NCI-H2171 treated with DMSO at 0.1 percent for 48 hours (cell line): ENCODE measurements at regions not wholly inside any gene's neighbourhood (a gene's known extent, or its start where the extent isn't known, plus 50 kb on each side); places are given as distances from the start of the nearest gene placed in this dataset.

Experiments
- DNase-seq: peaks from one replicate; lab custom pipeline; 2025; lab: John Stamatoyannopoulos, UW

DNA sequence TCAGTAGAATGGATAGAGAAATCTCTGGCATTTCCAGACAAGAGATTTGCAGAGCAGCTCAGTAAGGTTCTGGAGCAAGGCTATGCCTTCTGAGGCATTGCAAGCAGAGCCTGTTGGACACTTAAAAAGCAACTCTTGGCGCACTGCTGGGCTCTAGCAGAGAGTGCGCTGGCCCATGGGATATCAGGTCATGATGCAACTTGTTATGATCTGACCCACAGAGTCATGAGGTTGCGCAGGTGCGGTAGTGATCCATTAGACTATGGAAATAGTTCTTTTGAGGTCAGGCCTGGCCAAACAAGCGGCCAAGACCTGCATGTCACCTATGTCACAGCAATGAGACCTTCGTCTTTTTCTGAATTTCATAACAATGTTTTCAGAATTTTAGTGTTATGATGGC, 168.6 kb downstream of the TMTC3 start:
- DNase-seq = no peak

DNA sequence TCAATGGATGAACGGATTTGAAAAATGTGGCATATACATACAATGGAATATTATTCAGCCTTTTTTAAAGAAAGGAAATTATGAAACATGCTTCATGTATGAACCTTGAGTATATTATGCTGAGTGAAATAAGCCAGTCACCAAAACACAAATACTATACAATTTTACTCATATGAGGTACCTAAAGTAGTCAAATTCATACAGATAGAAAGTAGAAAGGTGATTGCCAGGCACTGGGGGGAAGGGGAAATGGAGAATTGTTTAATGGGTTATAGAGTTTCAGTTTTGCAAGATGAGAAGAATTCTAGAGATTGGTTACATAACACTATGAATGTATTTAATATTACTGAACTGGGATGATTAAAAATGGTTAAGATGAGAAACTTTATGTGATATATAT, 171.4 kb downstream of the TMTC3 start:
- DNase-seq = no peak

DNA sequence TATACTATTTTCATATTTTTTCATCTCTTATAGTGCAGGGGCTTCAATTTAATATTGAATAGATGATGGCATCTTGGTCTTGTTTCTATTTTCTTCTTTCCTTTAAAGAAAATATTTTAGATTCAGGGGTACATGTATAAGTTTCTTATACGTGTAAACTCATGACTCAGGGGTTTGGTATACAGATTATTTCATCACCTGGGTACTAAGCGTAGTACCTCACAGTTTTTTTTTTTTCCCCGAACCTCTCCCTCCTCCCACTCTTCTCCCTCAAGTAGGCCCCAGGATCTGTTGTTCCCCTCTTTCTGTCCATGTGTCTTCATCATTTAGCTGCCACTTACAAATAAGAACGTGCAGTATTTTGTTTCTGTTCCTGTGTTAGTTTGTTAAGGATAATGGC, 172.6 kb downstream of the TMTC3 start:
- DNase-seq = no peak

DNA sequence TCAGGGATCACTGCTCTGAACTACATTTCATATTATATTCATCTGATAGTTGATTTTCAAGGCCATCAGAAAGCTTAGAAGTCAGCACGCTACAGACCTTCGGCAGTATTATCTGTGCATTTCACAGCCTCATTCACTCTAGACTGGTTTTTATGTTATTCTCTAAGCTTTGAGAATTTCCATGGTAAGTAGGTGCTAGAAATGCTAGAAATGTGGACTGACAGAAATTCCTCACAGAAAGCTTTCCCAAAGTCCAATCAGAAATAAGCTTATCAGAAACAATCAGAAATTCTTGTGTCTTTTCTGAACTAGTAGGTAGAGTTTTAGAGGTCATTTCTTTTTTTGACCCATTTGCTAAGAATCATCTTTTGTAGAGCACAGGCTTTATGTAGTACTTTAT, 176.6 kb downstream of the TMTC3 start:
- DNase-seq = no peak

DNA sequence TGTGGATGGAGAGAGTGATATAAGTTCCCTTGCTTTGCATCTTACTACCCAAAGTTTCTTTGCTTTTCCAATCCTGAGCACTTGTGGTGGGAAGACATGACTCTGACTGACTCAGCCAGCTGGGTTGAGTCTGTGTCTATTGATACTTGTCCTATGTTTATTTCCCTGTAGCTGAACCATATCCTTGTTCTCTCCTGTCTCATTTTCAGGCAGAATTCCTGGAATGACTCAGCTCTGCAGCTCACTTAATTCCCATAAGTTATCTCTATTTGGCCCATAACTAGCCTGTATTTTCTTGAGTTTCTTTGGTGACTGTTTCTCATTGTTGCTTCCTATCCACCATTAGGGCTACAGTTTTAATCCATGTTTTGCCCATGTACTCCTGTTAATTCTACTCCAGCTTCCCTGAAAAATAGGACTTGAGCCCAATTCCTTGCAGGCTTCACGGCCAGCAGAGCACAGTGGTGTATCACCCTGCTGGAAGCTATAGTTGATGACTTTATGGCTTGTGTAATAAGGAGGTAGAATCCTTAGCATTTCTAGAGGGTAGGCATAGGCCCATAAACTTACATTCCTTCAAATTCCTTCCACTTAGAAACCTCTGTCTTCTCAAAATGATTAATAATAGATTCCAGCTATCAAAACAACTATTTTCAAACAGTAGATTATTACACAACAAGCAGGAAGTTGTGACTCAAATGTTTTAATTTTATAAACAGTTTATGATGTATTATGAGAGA, 183.1 kb downstream of the TMTC3 start:
- no peak for DNase-seq

DNA sequence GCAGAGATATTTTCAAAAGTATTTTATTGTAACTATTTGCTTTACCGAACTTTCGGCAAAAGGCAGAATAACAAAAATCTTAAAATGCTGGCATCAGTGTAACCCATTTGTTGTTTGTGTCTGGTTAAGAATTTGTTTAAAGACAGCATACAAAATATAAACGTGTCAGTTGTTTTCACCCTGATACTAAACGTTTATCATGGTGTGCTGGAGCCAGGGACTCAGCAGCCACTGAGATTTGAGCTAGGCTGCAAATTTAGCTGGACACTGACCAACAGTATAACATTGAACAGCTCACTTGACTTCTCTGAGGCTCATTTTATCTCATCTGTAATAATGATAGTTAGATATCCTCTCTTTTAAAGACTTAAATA, 183.7 kb downstream of the TMTC3 start:
- no peak for DNase-seq

DNA sequence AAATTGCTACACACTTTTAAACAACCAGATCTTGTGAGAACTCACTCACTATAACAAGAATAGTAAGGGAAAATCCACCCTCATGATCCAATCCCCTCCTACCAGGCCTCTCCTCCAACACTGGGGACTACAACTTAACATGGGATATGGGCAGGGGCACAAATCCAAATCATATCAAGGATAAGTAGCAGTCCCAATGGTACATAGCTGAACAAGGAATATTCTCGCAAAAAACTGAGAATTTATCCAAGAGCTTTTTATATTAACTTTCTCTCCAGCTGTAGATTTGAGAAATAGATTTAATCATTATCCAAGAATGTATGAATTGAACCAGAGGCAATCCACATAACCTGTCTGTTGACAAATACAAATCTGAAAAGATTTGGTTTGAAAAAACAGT, 185.2 kb downstream of the TMTC3 start:
- DNase-seq = no peak

DNA sequence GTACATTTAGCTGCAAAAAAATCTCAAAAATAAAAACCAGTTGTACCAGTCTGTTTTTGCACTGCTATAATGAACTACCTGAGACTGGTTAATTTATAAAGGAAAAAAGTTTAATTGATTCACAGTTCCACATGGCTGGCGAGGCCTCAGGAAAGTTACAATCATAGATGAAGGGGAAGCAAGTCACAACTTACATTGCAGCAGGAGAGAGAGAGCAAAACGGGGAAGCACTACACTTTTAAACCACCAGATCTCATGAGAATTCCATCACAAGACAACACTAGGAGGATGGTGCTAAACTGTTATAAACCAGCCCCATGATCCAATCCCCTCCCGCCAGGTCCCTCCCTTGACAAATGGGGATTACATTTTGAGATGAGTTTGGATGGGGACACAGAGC, 186.0 kb downstream of the TMTC3 start:
- no peak for DNase-seq

DNA sequence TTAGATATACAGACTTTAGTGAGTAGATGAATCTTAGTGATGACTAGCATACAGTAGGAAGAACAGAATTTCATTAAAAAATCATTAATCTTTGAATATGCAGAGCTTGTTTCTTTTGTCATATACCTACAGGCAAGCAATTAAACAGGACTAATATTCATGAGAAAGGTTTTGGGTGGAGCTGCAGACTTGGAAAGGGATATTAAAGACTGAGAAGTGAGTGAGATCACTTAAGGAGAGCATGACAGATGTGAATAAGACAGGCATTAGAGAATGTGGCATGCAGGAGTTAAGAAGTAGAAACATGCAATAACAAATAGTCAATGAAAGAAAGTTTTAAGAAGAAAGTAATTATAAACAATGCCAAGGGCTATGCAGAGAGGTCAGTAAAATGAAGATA, 187.7 kb downstream of the TMTC3 start:
- DNase-seq = no peak

DNA sequence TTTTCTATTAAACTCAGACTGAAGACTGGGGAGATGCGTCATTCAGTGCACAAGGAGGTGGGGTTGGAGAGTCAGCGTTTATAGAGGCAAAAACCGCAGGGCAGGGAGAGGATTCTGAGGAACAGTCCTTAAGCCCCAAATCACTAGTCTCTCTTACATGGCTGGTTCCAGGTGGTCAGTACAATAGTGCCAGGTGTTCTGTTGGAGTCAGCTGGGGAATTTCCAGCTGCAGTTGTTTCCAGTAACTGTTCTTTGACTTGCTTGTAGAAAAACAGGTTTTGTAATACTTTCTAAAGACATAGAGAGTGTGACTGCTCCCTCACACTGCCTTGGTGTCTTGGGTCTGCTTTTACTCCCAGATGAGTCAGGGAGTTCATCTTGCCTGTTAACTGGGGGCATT, 192.2 kb downstream of the TMTC3 start:
- no peak for DNase-seq

DNA sequence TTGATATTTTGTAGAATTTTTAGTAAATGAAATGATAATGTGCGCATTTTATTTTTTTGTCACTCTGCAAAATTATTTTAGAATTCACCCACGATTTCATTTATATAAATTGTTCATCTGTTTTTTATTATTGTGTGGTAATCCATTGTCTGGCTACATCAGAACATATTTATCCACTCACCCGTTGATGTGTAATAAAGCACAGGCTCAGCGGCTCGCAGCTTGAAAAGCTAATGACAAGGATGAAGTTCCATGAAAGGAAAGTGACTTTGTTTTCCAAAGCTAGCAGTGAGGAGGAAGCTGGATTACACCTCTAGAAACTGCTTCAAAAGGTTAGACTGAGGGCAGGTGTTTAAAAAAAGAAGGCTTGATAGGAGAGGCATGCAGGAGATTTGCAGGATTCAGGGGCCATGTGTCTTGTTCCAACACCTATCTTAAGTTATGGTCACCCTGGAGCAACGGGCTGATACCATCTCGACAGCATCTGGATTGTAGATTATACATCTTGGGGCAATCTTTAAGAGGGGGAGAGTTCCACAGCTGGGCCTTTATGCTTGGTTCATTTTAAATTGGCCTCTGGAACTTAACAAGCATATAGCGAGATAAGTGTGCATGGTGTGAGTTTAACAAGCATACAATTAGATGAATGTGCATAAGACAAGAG, 194.1 kb downstream of the TMTC3 start:
- DNase-seq = no peak

DNA sequence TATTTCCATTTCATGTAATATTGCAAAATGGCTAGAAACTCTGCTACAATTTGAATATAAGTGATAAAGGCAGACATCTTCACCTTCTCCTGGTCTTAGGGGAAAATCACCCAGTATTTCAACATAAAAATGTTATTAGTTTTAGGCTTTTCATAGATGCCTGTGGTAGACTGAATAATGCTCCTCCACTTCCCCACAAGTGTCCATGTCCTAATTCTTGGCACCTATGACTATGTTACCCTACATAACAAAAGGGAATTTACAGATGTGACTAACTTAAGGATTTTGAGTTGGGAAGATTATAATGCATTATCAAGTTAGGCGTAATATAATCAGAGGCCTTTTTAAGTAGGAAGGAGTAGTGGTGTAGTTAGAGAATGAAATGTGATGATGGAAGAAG, 196.4 kb downstream of the TMTC3 start:
- no peak for DNase-seq

DNA sequence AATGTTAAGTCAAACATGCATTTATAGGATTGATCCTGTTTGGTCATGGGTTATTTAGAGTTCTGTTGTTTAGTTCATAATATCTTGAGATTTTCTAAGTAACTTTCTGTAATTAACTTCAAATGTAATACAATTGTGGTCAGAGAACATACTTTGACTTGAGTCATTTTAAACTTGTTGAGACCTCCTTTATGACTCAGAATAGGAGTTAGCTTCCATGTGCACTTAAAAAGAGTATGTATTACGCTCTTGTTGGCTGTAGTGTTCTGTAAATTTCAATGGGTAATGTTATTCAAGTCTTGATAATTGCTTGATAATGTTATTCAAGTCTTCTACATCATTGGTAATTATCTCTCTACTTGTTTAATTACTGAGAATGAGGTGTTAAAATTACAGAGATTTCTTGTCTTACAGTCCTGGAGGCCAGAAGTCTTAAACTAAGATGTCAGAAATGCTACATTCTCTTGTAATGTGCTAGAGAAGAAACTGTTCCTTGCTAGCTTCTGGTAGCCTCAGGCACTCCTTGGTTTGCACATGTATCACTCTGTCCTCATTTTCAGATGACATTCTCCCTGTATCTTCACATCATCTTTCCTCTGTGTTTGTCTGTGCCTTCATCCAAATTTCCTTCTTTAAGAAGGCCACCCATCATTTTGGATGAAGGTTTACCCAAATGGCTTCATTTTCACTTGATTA, 197.3 kb downstream of the TMTC3 start:
- DNase-seq = no peak

DNA sequence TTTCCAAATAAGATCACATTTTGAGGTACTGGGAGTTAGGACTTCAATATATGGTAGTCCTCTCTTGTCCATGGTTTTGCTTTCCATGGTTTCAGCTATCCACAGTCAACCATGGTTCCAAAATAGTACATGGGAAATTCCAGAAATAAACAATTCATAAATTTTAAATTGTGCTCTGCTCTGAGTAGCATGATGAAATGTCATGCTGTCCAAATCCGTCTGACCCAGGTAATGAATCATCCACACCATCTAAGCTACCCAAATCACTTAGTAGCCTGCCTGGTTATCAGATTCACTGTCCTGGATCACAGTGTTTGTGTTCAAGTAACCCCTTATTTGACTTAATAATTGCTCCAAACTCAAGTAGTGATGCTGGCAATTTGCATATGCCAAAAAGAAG, 197.9 kb downstream of the TMTC3 start:
- DNase-seq = no peak

DNA sequence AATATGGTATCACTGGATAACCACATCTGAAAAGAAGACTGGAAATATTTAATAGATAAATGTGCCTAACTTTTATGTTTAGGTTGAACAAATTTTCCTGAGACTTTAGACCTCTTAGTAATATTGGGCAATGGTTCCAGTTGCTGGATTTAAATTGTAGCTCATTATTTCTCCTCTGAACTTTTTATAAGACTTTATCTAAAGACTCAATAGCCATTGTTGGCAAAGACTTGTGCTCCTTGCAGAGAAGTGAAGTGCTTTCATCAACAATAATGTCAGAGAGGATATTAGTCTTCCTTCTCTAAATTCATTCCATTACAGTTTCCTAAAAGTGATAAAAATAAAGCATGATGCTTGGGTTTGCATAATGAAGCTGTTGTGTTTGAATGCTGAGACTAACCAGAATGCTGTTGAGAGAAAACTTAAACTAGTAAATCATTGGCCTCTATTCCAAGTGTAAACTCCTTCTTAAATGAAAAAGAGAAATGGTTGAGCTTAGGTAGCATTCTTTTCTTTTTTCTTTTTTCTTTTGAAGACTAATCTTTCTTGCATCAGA, 200.2 kb downstream of the TMTC3 start:
- no peak for DNase-seq

DNA sequence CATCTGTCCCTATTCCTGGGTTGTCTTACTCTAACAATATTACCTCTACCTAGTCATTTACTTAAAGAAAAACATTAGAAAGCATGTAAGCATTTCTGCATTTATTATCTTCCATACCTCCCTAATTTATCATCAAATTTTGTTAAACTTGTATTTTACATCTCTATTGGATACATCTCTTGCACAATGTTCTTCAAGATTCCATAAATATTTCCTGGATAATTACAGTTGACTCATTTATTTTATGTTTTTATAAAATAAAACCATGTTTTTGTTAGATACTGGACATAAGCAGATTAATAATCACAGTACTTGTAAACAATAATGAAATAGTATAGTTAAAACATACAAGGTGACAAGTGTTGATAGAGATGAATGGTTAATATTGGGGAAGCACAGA, 209.0 kb downstream of the TMTC3 start:
- no peak for DNase-seq

DNA sequence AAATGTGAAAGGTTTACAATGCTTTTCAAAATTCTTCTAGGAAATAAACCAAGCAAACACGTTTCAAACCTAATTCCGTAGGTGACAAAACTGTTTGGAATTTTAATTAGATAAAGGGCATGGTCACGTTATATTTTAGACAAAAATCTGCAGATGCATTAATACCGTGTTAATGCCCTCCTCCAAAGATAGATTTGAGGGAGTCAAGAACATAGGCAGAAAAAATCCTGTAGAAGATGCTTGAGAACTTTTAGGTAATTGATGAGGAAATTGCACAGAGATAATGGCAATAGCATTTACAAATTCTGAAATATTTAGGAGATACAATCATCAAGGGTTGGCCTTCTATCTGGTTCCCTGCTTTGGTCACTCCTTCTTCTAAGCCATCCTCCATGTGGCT, 212.6 kb downstream of the TMTC3 start:
- DNase-seq = no peak

DNA sequence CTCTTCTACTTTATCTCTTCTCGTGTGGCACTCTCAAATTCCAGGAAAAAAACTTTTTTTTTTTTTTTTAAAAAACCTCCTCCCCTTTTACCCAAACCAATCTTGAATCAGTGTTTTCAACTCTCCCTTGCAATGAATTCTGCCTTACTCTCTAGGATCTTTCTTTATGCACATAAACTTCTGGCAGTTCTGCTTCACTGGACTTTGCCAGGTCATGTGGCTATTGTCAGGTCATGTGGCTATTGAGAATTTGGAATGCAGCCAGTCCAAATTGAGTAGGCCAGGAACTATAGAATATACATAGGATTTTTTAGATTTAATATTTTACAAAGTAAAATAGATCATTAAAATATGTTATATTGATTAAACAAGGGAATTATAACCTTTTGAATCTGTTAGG, 218.2 kb downstream of the TMTC3 start:
- no peak for DNase-seq

DNA sequence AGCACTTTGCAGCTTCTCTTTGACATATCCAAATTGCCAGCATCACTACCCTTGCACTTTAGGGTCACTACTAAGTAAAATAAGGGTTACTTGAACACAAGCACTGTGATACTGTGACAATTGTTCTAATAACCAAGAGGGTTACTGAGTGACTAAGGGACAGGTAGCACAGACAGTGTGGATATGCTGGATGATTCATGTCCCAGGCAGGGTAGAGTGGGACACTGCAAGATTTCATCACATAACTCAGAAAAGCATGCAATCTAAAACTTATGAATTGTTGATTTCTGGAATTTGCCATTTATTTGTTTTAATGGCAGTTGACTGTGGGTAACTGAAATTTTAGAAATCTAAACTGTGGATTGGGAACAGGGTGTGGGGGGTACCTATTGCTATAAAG, 218.8 kb downstream of the KITLG start:
- DNase-seq = no peak

DNA sequence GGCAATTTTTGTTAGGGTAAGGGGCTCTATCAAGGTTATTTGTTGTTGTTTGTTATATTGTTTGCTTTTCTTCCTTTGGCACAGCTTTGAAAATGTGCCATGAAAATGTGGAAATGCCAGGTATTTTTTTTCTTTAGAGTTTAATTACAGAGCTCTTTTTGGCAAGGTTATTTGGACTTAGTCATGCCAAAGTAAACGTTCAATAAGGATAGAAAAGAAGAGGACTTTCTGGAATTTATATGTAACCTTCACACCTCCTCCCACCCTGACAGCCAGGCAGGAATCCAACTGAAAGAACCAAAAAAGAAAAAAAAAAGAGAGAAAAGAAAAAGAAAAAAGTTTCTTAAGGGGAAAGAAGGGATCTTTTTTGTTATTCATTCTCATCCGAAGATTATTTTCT, 217.8 kb downstream of the KITLG start:
- DNase-seq = no peak

DNA sequence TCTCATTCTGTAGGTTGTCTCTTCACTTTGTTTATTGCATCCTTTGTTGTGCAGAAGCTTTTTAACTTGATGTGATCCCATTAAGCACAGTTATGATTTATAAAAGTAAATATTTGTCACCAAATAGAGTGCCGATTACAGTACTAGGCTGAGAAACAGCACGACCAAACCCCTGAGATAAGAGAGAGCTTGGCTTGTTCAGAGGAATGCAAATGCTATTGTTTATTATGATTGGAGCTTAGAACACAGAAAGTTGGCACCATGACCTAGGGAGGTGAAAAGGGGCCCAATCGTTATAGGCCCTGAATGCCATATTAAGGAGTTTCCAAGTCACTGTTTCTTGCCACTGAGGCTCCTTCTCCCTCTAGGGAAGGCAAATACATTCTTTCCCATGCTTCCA, 214.9 kb downstream of the KITLG start:
- no peak for DNase-seq

DNA sequence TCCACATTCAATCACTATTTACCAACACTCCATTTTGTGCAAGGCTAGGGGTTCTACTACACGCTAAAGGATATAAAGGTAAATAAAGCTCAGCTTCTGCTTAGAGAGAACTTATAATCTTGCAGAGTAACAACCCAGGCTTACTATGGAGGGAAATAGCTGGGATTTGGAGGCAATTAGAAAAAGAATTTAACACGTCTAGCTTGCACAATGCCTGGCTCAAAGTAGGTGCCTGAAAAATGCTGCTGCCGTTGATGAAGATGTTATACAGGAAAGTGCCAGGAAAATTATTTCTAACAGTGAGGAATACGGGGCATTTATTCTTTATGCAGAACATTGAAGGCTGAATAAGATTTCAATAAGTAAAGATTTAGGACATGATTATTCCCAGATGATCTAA, 214.2 kb downstream of the KITLG start:
- no peak for DNase-seq

DNA sequence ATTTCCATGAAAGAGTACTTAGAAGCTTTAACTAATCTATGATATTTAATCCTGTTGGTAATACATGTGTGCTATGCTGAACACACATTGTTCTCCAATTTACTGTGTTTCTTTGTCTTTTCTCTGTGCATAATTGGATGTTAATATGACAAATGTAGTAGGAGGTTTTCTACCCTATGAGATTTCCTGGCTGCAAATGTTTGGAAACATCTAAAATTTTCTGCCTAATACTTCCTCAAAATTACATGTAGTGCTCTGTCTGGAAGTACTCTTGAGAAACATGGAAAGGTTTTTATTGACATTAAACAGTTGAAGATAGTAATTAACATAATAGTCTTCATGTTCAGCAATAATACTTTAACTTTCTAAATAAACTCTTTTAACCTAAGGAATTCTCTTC, 213.0 kb downstream of the KITLG start:
- no peak for DNase-seq
